OCI-LY3 (cell line): ENCODE measurements at regions not wholly inside any gene's neighbourhood (a gene's known extent, or its start where the extent isn't known, plus 50 kb on each side); places are given as distances from the start of the nearest gene placed in this dataset.

Source experiments
- H2AFZ ChIP-seq: fragments of 200-600, 300-600 bp; shearing (Covaris generic); 2 replicates; pipeline ENCODE4 v1.6.0; 2014; ENCODE audit warnings: antibody characterized with exemption, low read depth, low read length
- H3K27ac ChIP-seq: fragments of 200-600, 300-600 bp; sonication (generic); 2 replicates; pipeline ENCODE4 v1.5.1; 2014; ENCODE audit warnings: mild to moderate bottlenecking, low read length, moderate library complexity, mixed read lengths
- H3K27me3 ChIP-seq: fragments of 200-600, 300-600 bp; sonication (generic); 2 replicates; pipeline ENCODE4 v1.6.1; 2014; ENCODE audit warnings: low read depth, low read length, mixed read lengths
- H3K36me3 ChIP-seq: fragments of 200-600, 300-600 bp; sonication (generic); replicated peaks from 2 replicates; pipeline ENCODE3; 2014; ENCODE audit warnings: low read depth, low read length, mixed read lengths
- H3K4me1 ChIP-seq: fragments of 300-600, 200-600 bp; sonication (generic); 2 replicates; pipeline ENCODE4 v1.6.1; 2014; ENCODE audit warnings: low read length, mixed read lengths
- H3K4me2 ChIP-seq: fragments of 200-600, 300-600 bp; sonication (generic); 2 replicates; pipeline ENCODE4 v1.6.1; 2014; ENCODE audit warnings: low read length, mixed read lengths
- H3K4me3 ChIP-seq: fragments of 300-600, 200-600 bp; sonication (generic); 2 replicates; pipeline ENCODE4 v1.5.1; 2014; ENCODE audit warnings: antibody characterized with exemption, mild to moderate bottlenecking, low read length, moderate library complexity
- H3K79me2 ChIP-seq: fragments of 300-600, 200-600 bp; shearing (Covaris generic); 2 replicates; pipeline ENCODE4 v1.6.1; 2014; ENCODE audit warnings: mild to moderate bottlenecking, low read length, mixed read lengths
- H3K9ac ChIP-seq: fragments of 300-600, 200-600 bp; shearing (Covaris generic); 2 replicates; pipeline ENCODE4 v1.6.0; 2014; ENCODE audit warnings: mild to moderate bottlenecking, low read length, moderate library complexity
- H3K9me3 ChIP-seq: fragments of 200-600, 300-600 bp; shearing (Covaris generic); 2 replicates; pipeline ENCODE4 v1.6.1; 2014; ENCODE audit warnings: low read length, mixed read lengths; ENCODE audit not compliant: insufficient read depth
- H4K20me1 ChIP-seq: fragments of 200-600, 300-600 bp; sonication (generic); 2 replicates; pipeline ENCODE4 v1.6.1; 2016; ENCODE audit warnings: low read length, mixed read lengths; ENCODE audit not compliant: insufficient read depth
- EZH2phosphoT487 ChIP-seq: fragments of 200-600 bp; shearing (Covaris generic); IDR thresholded peaks from 2 replicates; pipeline ENCODE4 v1.6.1; 2018; ENCODE audit warnings: antibody characterized with exemption, mixed run types, low read depth
- TF ChIP-seq, protein P1 (sequence below): fragments of 200-600, 300-600 bp; sonication (generic); IDR thresholded peaks from 2 replicates; pipeline ENCODE4 v1.5.1; 2014; ENCODE audit warnings: antibody characterized with exemption, low read length, low read depth

GRCh38 chr6:159358562-159358961 lies 189.4 kb downstream of the FNDC1 start:
- Histone ChIP-seq H3K79me2 (no peaks in the 10 kb centered on the region), H3K9ac (no peak overlapping the region), H3K4me1 (no peaks in the 10 kb centered on the region), H3K36me3 (no peaks in the 10 kb centered on the region), H3K4me2 (no peak overlapping the region), H3K27ac (no peak overlapping the region), H3K27me3 (peaks cover 22% of the 10 kb centered on the region), H2AFZ (no peak overlapping the region), H4K20me1 (no peaks in the 10 kb centered on the region), H3K9me3 (no peaks in the 10 kb centered on the region), H3K4me3 (no peak overlapping the region)
- TF ChIP-seq, protein P1, sequence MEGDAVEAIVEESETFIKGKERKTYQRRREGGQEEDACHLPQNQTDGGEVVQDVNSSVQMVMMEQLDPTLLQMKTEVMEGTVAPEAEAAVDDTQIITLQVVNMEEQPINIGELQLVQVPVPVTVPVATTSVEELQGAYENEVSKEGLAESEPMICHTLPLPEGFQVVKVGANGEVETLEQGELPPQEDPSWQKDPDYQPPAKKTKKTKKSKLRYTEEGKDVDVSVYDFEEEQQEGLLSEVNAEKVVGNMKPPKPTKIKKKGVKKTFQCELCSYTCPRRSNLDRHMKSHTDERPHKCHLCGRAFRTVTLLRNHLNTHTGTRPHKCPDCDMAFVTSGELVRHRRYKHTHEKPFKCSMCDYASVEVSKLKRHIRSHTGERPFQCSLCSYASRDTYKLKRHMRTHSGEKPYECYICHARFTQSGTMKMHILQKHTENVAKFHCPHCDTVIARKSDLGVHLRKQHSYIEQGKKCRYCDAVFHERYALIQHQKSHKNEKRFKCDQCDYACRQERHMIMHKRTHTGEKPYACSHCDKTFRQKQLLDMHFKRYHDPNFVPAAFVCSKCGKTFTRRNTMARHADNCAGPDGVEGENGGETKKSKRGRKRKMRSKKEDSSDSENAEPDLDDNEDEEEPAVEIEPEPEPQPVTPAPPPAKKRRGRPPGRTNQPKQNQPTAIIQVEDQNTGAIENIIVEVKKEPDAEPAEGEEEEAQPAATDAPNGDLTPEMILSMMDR: no peak
- TF ChIP-seq EZH2phosphoT487: no peak

DNA sequence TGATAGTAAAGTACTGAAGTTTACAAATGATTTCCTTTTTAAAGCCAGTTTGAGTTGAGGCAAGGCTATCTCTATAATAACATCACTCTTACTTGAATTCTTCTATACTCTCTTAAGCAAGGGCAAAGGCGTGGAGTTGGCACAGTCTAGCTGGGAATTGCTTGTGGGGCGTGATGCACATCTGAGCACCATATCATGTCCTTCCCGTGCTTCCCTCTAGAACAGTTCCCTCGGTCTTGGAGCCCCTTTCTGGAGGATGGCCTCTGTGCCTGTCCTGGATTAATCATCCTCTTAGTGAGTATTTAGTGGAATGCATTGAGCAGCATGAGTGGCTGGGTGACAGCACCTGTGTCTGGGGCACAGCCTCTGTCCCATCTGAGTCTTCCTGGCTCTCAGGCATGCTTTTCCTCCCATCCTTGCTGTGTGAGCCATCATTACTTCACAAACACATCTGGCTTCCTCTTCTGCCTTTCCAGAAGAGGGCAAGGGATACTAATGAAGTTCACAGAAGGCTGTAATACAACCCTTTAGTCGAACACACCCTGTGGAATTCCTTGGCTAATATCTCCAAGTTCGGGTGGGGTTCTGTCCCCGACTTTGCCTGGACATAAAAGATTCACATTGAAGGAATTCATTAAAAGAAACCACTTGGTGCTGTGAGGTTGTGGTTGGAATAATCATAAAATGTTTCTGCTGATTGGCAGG lies 188.2 kb downstream of the FNDC1 start:
- Histone ChIP-seq H2AFZ (no peak overlapping the region), H3K9me3 (no peaks in the 10 kb centered on the region), H3K4me1 (no peaks in the 10 kb centered on the region), H3K27ac (no peak overlapping the region), H3K9ac (no peak overlapping the region), H3K4me2 (no peak overlapping the region), H4K20me1 (no peaks in the 10 kb centered on the region), H3K27me3 (peaks cover 22% of the 10 kb centered on the region), H3K4me3 (no peak overlapping the region), H3K36me3 (no peaks in the 10 kb centered on the region), H3K79me2 (no peaks in the 10 kb centered on the region)
- TF ChIP-seq, protein P1: no peak
- no peak for TF ChIP-seq EZH2phosphoT487

- TF ChIP-seq, protein P1: no peak
- no peak for TF ChIP-seq EZH2phosphoT487
- H3K4me1 ChIP-seq: no peaks in the 10 kb centered on the region
- H4K20me1 ChIP-seq: no peaks in the 10 kb centered on the region
- no peak overlapping the region for H2AFZ ChIP-seq
- H3K4me2 ChIP-seq: no peak overlapping the region
- H3K9ac ChIP-seq: no peak overlapping the region
- H3K27me3 ChIP-seq: peaks cover 17% of the 10 kb centered on the region
- no peak overlapping the region for H3K27ac ChIP-seq
- H3K36me3 ChIP-seq: no peaks in the 10 kb centered on the region
- H3K4me3 ChIP-seq: no peak overlapping the region
- no peaks in the 10 kb centered on the region for H3K9me3 ChIP-seq
- H3K79me2 ChIP-seq: no peaks in the 10 kb centered on the region
These were observed 184.0 kb downstream of the FNDC1 start for GRCh38 chr6:159353193-159353592.

DNA sequence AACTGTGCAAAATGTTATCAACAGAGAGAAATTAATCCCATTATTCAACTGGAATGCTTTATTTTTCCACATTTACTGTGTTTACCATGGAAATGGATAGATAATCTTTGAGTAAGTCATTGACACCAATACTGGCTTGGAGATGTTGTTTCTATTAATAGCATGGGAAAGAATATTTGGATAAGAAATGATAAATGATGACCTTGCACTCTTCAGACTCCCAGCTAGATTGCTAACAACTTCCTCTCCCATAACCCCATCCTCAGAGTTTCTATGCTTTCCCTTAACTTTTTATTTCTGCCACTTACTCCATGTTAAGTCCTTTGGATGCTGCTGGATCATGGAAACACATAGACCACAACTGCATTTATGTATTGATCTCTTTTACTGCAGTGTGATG lies 182.5 kb downstream of the FNDC1 start:
- Histone ChIP-seq H3K27ac (no peak overlapping the region), H3K27me3 (peaks cover 5% of the 10 kb centered on the region; the same call in 1 of the 2 replicates), H3K79me2 (no peaks in the 10 kb centered on the region), H3K36me3 (no peaks in the 10 kb centered on the region), H3K9ac (no peak overlapping the region), H2AFZ (no peak overlapping the region), H3K9me3 (no peaks in the 10 kb centered on the region), H3K4me2 (no peak overlapping the region), H3K4me3 (no peak overlapping the region), H3K4me1 (no peaks in the 10 kb centered on the region), H4K20me1 (no peaks in the 10 kb centered on the region)
- TF ChIP-seq, protein P1: no peak
- no peak for TF ChIP-seq EZH2phosphoT487
